GM12873 (cell line): ENCODE measurements at regions not wholly inside any gene's neighbourhood (a gene's known extent, or its start where the extent isn't known, plus 50 kb on each side); places are given as distances from the start of the nearest gene placed in this dataset.

Experiments used
- CTCF ChIP-seq: IDR thresholded peaks from 2 replicates; pipeline ENCODE4 v1.5.1; 2012; ENCODE audit warnings: low read depth, mild to moderate bottlenecking, moderate library complexity, low read length, control low read depth; ENCODE audit not compliant: insufficient read depth; ENCODE audit errors: missing control alignments

DNA sequence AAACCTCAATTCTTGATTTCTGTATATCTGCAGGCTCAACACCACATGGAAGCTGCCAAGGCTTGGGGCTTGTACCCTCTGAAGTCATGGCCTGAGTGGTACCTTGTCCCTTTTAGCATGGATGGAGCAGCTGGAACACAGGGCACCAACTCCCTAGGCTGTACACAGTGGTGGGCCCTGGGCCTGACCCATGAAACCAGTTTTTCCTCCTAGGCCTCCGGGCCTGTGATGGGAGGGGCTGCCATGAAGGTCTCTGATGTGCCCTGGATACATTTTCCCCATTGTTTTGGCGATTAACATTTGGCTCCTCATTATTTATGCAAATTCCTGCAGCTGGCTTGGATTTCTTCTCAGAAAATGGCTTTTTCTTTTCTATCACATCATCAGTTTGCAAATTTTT, 131.6 kb downstream of the NDFIP2 start:
- TF ChIP-seq CTCF, result no peak
